NCI-H128 (cell line): ENCODE measurements at regions not wholly inside any gene's neighbourhood (a gene's known extent, or its start where the extent isn't known, plus 50 kb on each side); places are given as distances from the start of the nearest gene placed in this dataset.

Source experiments
- DNase-seq: peaks from one replicate; lab custom pipeline; 2025; ENCODE audit not compliant: unreplicated experiment; lab: John Stamatoyannopoulos, UW

GRCh38 chr3:81439108-81439507, 322.3 kb downstream of the GBE1 start:
- no peak for DNase-seq

- no peak for DNase-seq
Measured at GRCh38 chr3:81437683-81438082, 323.8 kb downstream of the GBE1 start.

- DNase-seq = no peak
Measured at GRCh38 chr3:81436182-81436581, 325.3 kb downstream of the GBE1 start.

GRCh38 chr3:81435050-81435449, 326.4 kb downstream of the GBE1 start:
- no peak for DNase-seq

- DNase-seq = no peak
Measured at GRCh38 chr3:81434161-81434560, 327.3 kb downstream of the GBE1 start.

- DNase-seq = no peak
Measured at GRCh38 chr3:81433675-81434074, 327.8 kb downstream of the GBE1 start.

- no peak for DNase-seq
Measured at GRCh38 chr3:81432456-81432855, 329.0 kb downstream of the GBE1 start.

GRCh38 chr3:81426826-81427577, 334.4 kb downstream of the GBE1 start:
- no peak for DNase-seq

GRCh38 chr3:81425198-81425868, 336.1 kb downstream of the GBE1 start:
- DNase-seq = no peak

- DNase-seq = no peak
Measured at GRCh38 chr3:81419228-81419627, 342.2 kb downstream of the GBE1 start.

- no peak for DNase-seq
Measured at GRCh38 chr3:81416812-81417211, 344.6 kb downstream of the GBE1 start.

- no peak for DNase-seq
Measured at GRCh38 chr3:81406318-81406717, 355.1 kb downstream of the GBE1 start.

- no peak for DNase-seq
Measured at GRCh38 chr3:81395739-81396513, 365.5 kb downstream of the GBE1 start.

GRCh38 chr3:81394651-81395524, 366.6 kb downstream of the GBE1 start:
- no peak for DNase-seq

- no peak for DNase-seq
Measured at GRCh38 chr3:81393251-81393650, 368.2 kb downstream of the GBE1 start.

- DNase-seq = no peak
Measured at GRCh38 chr3:81390796-81391195, 370.6 kb downstream of the GBE1 start.

GRCh38 chr3:81388191-81388590, 373.3 kb downstream of the GBE1 start:
- DNase-seq = no peak

- DNase-seq = no peak
Measured at GRCh38 chr3:81382470-81382869, 379.0 kb downstream of the GBE1 start.

GRCh38 chr3:81380234-81380633, 381.2 kb downstream of the GBE1 start:
- no peak for DNase-seq

GRCh38 chr3:81378552-81379293, 382.7 kb downstream of the GBE1 start:
- DNase-seq = no peak
